Esophagus muscularis mucosa (tissue), 4 donors: ENCODE measurements at regions not wholly inside any gene's neighbourhood (a gene's known extent, or its start where the extent isn't known, plus 50 kb on each side); places are given as distances from the start of the nearest gene placed in this dataset.
"Not testable (repeated sequence)": the region's sequence is repeated elsewhere in the genome, so short reads cannot be mapped to it uniquely, and the experiment has no call there.

Experiments used
- DNase-seq: peaks from one replicate; pipeline ENCODE4 v3.0.0-alpha.2; 2017; ENCODE audit errors: extremely low spot score
- H3K27ac ChIP-seq, 4 donors: fragments of 200-600 bp; sonication (generic); replicated peaks in 1 of 4; 1 replicate in 3 of 4; 2 replicates in 1 of 4; pipeline ENCODE4 v1.5.1; 2016 to 2019; ENCODE audit warnings: mild to moderate bottlenecking in 1 of 4
- H3K27me3 ChIP-seq, 4 donors: fragments of 200-600 bp; sonication (generic); one replicate each; pipeline versions ENCODE4 v1.5.1 to v1.6.0; 2016 to 2019
- H3K36me3 ChIP-seq, 4 donors: fragments of 200-600 bp; sonication (generic); one replicate each; pipeline ENCODE4 v1.5.1; 2016 to 2019
- H3K4me1 ChIP-seq, 4 donors: fragments of 200-600 bp; sonication (generic); one replicate each; pipeline ENCODE4 v1.5.1; 2016 to 2019
- H3K4me3 ChIP-seq, 4 donors: fragments of 200-600 bp; sonication (generic); 1 replicate in 2 of 4; 2 replicates in 2 of 4; pipeline ENCODE4 v1.5.1; 2016 to 2019; ENCODE audit warnings: mild to moderate bottlenecking in 4 of 4, moderate library complexity in 1 of 4
- H3K9me3 ChIP-seq, 4 donors: fragments of 200-600 bp; sonication (generic); 1 replicate in 3 of 4; 2 replicates in 1 of 4; pipeline ENCODE4 v1.5.1; 2016 to 2019
- EP300 ChIP-seq: sonication (generic); formaldehyde crosslinking; IDR thresholded peaks from one replicate; pipeline ENCODE4 v1.6.1; 2017; ENCODE audit warnings: antibody characterized with exemption
- POLR2A ChIP-seq: fragments of 450-650 bp; IDR thresholded peaks from one replicate; pipeline ENCODE4 v1.6.1; 2017; ENCODE audit warnings: antibody characterized with exemption, moderate library complexity, mild to moderate bottlenecking, low read depth
- POLR2AphosphoS5 ChIP-seq, 2 donors: sonication (generic); formaldehyde crosslinking; IDR thresholded peaks; one replicate each; pipeline ENCODE4 v1.6.1; 2017; ENCODE audit warnings: antibody characterized with exemption in 2 of 2
- WGBS: methylation state at CpG from one replicate; pipeline ENCODE4 v1.1.5; 2018; 5-methylcytosine and 5-hydroxymethylcytosine counted together
- intact Hi-C: fragments of 100-400 bp; cut with DNase I; formaldehyde crosslinking; loops from one replicate; pipeline ENCODE4 v1.15.1; 2023
- TF ChIP-seq, protein P1 (sequence below), 3 experiments: fragments of 200-600 bp in 2 of 3; fragments of 450-650 bp in 1 of 3; sonication (generic) in 2 of 3; IDR thresholded peaks; one replicate each; pipeline ENCODE4 v1.5.1; 2017 to 2019; ENCODE audit warnings: antibody characterized with exemption in 3 of 3, mild to moderate bottlenecking in 2 of 3, moderate library complexity in 1 of 3

DNA sequence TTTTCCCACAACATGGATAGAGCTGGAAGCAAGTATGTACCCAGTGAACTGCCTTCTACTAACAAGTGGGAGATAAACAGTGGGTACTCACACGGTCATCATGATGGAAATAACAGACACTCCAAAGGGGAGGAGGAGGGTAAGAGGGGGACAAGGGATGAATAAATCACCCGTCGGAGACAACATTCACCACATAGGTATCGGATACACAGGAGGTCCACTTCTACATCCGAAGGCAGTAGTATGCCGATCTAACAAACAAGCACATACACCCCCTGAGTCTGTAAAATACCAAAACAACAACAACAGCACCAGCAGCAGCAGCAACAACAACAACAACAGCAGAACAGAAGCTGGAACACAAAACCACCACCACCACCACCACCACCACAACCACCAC, 1943.2 kb upstream of the DEFB115 start:
- no peaks in the 10 kb centered on the region for H3K36me3 ChIP-seq
- TF ChIP-seq, protein P1, sequence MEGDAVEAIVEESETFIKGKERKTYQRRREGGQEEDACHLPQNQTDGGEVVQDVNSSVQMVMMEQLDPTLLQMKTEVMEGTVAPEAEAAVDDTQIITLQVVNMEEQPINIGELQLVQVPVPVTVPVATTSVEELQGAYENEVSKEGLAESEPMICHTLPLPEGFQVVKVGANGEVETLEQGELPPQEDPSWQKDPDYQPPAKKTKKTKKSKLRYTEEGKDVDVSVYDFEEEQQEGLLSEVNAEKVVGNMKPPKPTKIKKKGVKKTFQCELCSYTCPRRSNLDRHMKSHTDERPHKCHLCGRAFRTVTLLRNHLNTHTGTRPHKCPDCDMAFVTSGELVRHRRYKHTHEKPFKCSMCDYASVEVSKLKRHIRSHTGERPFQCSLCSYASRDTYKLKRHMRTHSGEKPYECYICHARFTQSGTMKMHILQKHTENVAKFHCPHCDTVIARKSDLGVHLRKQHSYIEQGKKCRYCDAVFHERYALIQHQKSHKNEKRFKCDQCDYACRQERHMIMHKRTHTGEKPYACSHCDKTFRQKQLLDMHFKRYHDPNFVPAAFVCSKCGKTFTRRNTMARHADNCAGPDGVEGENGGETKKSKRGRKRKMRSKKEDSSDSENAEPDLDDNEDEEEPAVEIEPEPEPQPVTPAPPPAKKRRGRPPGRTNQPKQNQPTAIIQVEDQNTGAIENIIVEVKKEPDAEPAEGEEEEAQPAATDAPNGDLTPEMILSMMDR (IDR thresholded peaks at IDR 0.05): no peak
- no peak for TF ChIP-seq POLR2A
- TF ChIP-seq POLR2AphosphoS5 (IDR thresholded peaks at IDR 0.05): no peak
- no peak for TF ChIP-seq EP300
- H3K9me3 ChIP-seq: peaks cover 0 to 5% (median 2%) of the 10 kb centered on the region in 4 donors
- H3K27me3 ChIP-seq: peaks cover 0 to 22% (median 0%) of the 10 kb centered on the region in 4 donors
- DNase-seq: peak; percentile 89
- H3K4me3 ChIP-seq: no peak overlapping the region
- intact Hi-C loops: no loop called here
- H3K27ac ChIP-seq: no peak overlapping the region
- WGBS: 84% methylated on average over 6 of the region's 6 CpGs
- no peaks in the 10 kb centered on the region for H3K4me1 ChIP-seq

DNA sequence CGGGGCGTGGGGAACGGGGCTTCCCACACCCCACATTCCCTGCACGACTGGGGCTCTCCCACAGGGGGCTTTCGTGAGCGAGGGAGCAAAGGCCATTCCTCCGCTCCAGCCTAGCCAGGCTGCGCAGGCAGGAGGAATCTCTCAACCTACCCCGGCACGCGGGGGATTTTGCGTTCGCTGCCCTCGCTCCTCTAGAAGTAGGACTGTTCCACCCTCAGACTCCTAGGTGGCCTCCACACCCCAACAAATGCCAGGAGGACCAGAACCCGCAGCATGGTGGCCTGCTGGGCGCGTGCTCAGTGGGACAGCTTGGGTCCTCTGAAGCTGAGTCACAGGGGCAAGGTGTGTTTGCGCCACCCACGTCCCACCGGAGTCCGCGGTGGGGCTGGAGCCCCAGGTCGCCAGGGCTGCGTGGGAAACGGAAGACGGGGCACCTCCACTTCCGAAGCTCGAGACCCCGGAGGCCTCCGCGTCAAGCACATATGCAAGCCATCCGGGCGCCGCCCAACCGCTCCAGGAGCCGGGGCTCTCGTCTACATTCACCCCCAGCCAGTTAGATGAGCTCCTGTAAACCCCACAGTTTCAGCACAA, 1938.5 kb upstream of the DEFB115 start:
- H3K27me3 ChIP-seq: peaks cover 0 to 45% (median 0%) of the 10 kb centered on the region in 4 donors
- H3K4me1 ChIP-seq: peaks cover 0 to 5% (median 0%) of the 10 kb centered on the region in 4 donors
- peak; percentile 90 for DNase-seq
- 69% methylated on average over 29 of the region's 37 CpGs for WGBS
- no peaks in the 10 kb centered on the region for H3K36me3 ChIP-seq
- peaks cover 0 to 5% (median 0%) of the 10 kb centered on the region in 4 donors for H3K9me3 ChIP-seq
- H3K27ac ChIP-seq: no peak overlapping the region
- no peak overlapping the region for H3K4me3 ChIP-seq
- no peak for TF ChIP-seq EP300
- TF ChIP-seq POLR2A: no peak
- TF ChIP-seq, protein P1 (IDR thresholded peaks at IDR 0.05): no peak
- TF ChIP-seq POLR2AphosphoS5 (IDR thresholded peaks at IDR 0.05): no peak
- intact Hi-C loops: no loop called here

DNA sequence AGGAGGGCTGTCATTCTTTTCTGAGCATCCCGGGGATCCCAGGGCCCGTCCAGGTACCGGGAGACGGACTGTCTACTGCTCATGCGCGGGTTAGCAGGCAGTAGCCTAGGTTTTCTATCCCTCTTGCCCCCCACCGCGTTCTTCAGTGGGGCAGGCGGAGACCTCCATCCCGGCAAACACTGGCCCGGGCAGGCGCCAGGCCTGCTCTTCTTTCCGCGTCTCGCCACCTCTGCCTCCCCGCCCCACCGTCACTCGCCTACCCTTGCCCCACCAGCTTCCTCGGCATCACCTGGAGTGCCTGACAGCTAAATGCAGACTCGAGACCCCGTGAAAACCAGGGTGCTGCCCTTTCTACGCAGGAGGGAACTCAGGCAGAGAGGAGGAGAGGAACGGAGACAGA, 1937.7 kb upstream of the DEFB115 start:
- Histone ChIP-seq H3K36me3 (no peaks in the 10 kb centered on the region), H3K4me3 (no peak overlapping the region), H3K4me1 (peaks cover 0 to 5% (median 0%) of the 10 kb centered on the region in 4 donors), H3K27me3 (peaks cover 0 to 53% (median 0%) of the 10 kb centered on the region in 4 donors), H3K9me3 (peaks cover 0 to 5% (median 0%) of the 10 kb centered on the region in 4 donors), H3K27ac (no peak overlapping the region)
- WGBS: 44% methylated on average over 23 of the region's 23 CpGs
- DNase-seq: peak; percentile 74
- intact Hi-C loops: no loop called here
- no peak for TF ChIP-seq EP300
- no peak for TF ChIP-seq POLR2A
- TF ChIP-seq, protein P1 (IDR thresholded peaks at IDR 0.05): no peak

DNA sequence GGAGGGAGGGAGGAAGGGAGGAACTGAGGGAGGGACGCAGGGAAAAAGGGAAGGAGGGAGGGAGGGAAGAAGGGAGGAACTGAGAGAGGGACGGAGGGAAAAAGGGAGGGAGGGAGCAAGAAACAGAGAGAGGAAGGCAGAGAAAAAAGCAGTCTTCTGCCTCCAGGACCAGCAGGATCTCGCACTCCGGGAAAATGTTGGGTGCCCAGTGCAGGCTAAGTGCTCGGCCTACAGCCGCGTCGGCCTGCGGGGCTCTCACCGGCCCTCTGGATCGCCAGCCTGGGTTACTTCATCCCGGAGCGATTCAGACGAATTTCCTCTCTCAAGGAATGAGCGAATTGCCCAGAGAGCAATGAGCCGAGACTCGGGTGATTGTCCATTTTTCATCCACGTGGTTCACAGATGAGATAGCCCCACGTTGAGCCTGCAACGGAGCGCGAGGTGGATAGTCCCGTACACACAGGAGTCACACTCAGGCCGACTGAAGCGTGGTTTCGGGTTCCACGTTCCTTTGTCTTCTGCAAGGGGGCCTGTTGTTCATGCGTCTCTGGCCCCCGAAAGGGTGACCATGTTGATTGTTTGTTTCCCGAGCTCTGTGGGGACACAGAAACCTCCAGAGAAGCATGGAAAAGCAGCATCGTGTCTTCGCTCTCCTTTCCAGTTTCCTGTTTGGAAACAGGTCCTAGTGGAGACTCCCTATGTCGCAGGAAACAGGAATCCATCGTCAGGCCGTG, 1937.1 kb upstream of the DEFB115 start:
- intact Hi-C loops, H3K36me3 ChIP-seq, H3K27ac ChIP-seq, H3K9me3 ChIP-seq, H3K4me1 ChIP-seq: not testable (repeated sequence)
- 46% methylated on average over 32 of the region's 35 CpGs for WGBS
- DNase-seq: peak; percentile 84
- Histone ChIP-seq H3K4me3 (peak overlapping the region in 2 of 4 donors; percentile 23 to 27), H3K27me3 (peaks cover 0 to 59% (median 0%) of the 10 kb centered on the region in 4 donors)

DNA sequence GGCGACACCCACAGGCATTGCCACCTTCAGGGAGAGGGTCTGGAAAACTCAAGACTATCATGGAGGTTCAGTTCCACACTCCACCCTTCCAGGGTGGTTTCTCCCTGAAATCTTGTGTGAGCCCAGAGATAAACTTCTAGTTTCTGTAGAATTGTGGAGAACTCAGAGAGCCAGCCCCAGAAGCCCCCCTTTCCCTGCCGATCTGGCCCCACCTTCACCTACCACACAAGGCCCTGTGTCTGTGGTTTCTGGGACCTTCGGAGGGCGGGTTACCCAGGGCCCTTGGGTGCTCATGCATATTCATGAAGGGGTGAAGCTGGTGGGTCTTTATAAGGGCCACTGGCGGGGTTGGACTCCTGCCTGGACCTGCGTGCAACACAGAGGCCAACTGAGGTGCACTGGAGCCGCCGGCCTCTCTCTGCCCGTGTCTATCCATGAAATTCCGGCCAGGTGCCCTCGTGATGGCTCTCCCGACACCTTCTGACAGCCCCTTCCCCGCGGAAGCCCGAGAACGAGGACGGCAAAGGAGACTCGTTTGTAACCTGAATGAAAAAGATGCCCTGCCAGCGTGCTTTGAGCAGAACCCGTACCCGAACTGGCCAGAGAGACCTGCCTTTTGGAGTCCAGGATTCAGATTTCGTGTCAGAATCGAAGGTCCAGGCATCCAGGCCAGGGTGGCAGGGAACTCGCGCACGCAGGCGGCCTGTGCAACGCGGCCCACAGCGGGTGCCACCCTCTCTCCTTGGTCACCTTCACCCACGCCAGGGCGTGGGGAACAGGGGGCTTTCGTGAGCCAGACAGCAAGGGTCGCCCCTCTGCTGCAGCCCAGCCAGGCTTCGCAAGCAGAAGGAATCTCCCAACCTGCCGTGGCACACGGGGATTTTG, 1933.6 kb upstream of the DEFB115 start:
- H3K9me3 ChIP-seq, H3K36me3 ChIP-seq, H3K4me3 ChIP-seq, H3K27ac ChIP-seq, intact Hi-C loops: not testable (repeated sequence)
- DNase-seq: peak; percentile 90
- WGBS: 83% methylated on average over 37 of the region's 37 CpGs
- Histone ChIP-seq H3K27me3 (peaks cover 0 to 80% (median 0%) of the 10 kb centered on the region in 4 donors), H3K4me1 (peaks cover 0 to 14% (median 2%) of the 10 kb centered on the region in 4 donors)

DNA sequence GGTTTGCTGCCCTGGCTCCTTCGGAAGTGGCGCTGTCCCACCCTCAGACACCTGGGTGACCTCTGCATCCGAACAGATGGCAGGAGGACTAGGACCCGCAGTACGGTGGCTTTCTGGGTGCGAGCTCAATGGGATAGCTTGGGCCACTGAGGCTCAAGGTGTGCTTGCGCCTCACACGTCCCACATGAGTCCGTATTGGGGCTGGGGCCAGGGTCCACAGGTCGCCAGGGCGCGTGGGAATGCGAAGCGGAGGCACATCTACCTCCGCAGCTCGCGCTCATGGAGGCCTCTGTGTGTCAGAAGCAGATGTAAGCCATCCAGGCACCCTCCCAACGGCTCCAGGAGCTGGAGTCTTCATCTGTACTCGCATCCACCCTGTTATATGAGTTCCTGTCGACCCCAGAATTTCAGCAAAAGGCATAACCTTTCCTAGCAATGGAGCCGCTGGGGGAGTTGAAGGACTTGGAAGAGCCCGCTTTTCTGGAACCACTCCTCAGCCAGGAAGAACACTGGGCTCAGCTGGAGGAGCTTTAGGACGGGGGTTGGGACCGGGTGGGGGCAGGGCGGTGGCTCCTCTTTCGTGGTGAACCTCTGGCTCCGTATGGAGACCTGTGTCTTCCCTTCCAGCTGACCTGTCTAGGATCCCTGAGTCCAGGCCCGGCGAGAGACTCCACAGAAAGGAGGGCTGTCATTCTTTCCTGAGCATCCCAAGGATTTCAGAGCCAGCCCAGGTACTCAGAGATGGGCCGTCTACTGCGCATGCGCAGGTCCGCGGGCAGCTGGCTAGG, 1932.8 kb upstream of the DEFB115 start:
- H3K4me3 ChIP-seq: peak overlapping the region in 1 of 4 donors; percentile 18
- WGBS: 74% methylated on average over 30 of the region's 34 CpGs

More for the DNA sequence above, 1932.8 kb upstream of the DEFB115 start:
- H3K27ac ChIP-seq, H3K9me3 ChIP-seq, intact Hi-C loops, H3K36me3 ChIP-seq: not testable (repeated sequence)
- Histone ChIP-seq H3K27me3 (peaks cover 0 to 71% (median 0%) of the 10 kb centered on the region in 4 donors), H3K4me1 (peaks cover 0 to 14% (median 2%) of the 10 kb centered on the region in 4 donors)
- DNase-seq: peak; percentile 91
